WTC11 (cell line): ENCODE measurements at regions not wholly inside any gene's neighbourhood (a gene's known extent, or its start where the extent isn't known, plus 50 kb on each side); places are given as distances from the start of the nearest gene placed in this dataset.

Source experiments
- ATAC-seq: fragments of 200-7000 bp; cut with Tn5 transposase; 2 replicates; pipeline ENCODE4 v1.10.0; 2021; ENCODE audit warnings: mild to moderate bottlenecking, moderate library complexity
- CTCF ChIA-PET: fragments of 300-600 bp; sonication (Branson Sonifier 250); formaldehyde crosslinking; loops from one replicate; lab custom pipeline; 2021; ENCODE audit warnings: antibody characterized with exemption; lab: Charles Lee
- POLR2A ChIA-PET: fragments of 350-600 bp; sonication (Branson Sonifier 250); formaldehyde crosslinking; loops from one replicate; lab custom pipeline; 2021; ENCODE audit warnings: antibody characterized with exemption; lab: Charles Lee
- DNase-seq: peaks from one replicate; pipeline ENCODE4 v3.0.0; 2021; ENCODE audit warnings: low spot score
- H3K27ac Mint-ChIP-seq: 2 replicates; pipeline ENCODE4 v1.8.0; 2021; ENCODE audit warnings: mixed read lengths
- H3K27me3 Mint-ChIP-seq: 2 replicates; pipeline ENCODE4 v1.8.0; 2021; ENCODE audit warnings: low read depth, mild to moderate bottlenecking, moderate library complexity, mixed read lengths
- H3K36me3 Mint-ChIP-seq: 2 replicates; pipeline ENCODE4 v1.8.0; 2021; ENCODE audit warnings: mixed read lengths
- H3K4me1 Mint-ChIP-seq: 2 replicates; pipeline ENCODE4 v1.8.0; 2022; ENCODE audit warnings: mixed read lengths
- H3K4me3 Mint-ChIP-seq: 2 replicates; pipeline ENCODE4 v1.8.0; 2021; ENCODE audit warnings: mild to moderate bottlenecking, moderate library complexity, mixed read lengths
- H3K9me3 Mint-ChIP-seq: 2 replicates; pipeline ENCODE4 v1.8.0; 2021; ENCODE audit warnings: mixed read lengths
- ATF2 ChIP-seq: sonication (generic); formaldehyde crosslinking; IDR thresholded peaks from 2 replicates; pipeline ENCODE4 v1.8.1; 2022; ENCODE audit warnings: low read depth, missing genetic modification reagents, borderline replicate concordance
- ERG ChIP-seq: fragments of 250-450 bp; sonication (Bioruptor Pico); IDR thresholded peaks from 2 replicates; pipeline ENCODE4 v1.8.0; 2021; ENCODE audit warnings: mild to moderate bottlenecking
- FOXP4 ChIP-seq: sonication (generic); formaldehyde crosslinking; IDR thresholded peaks from 2 replicates; pipeline ENCODE4 v1.8.0; 2022; ENCODE audit warnings: mild to moderate bottlenecking, missing genetic modification reagents
- GRHL2 ChIP-seq: fragments of 250-450 bp; sonication (Bioruptor Pico); IDR thresholded peaks from 2 replicates; pipeline ENCODE4 v1.8.0; 2022; ENCODE audit warnings: mild to moderate bottlenecking, moderate library complexity; ENCODE audit not compliant: insufficient replicate concordance, severe bottlenecking
- GTF2I ChIP-seq: fragments of 250-450 bp; sonication (Bioruptor Pico); conservative IDR thresholded peaks from 2 replicates; pipeline ENCODE4 v1.4.0; 2021; ENCODE audit warnings: mild to moderate bottlenecking
- IRF2 ChIP-seq: sonication (generic); formaldehyde crosslinking; IDR thresholded peaks from 2 replicates; pipeline ENCODE4 v1.8.0; 2022; ENCODE audit warnings: low read depth, missing genetic modification reagents, borderline replicate concordance
- NFE2L1 ChIP-seq: sonication (generic); formaldehyde crosslinking; IDR thresholded peaks from 2 replicates; pipeline ENCODE4 v1.8.1; 2023; ENCODE audit warnings: missing genetic modification reagents
- NR2C2 ChIP-seq: sonication (generic); formaldehyde crosslinking; IDR thresholded peaks from 2 replicates; pipeline ENCODE4 v1.8.0; 2022; ENCODE audit warnings: mild to moderate bottlenecking, missing genetic modification reagents
- NR3C1 ChIP-seq: sonication (generic); formaldehyde crosslinking; conservative IDR thresholded peaks from 2 replicates; pipeline ENCODE4 v1.8.1; 2023; ENCODE audit warnings: low read depth, mild to moderate bottlenecking, missing genetic modification reagents
- PRRX2 ChIP-seq: fragments of 250-450 bp; sonication (Bioruptor Pico); IDR thresholded peaks from 2 replicates; pipeline ENCODE4 v1.8.0; 2021; ENCODE audit warnings: mild to moderate bottlenecking
- SMAD4 ChIP-seq: sonication (generic); formaldehyde crosslinking; IDR thresholded peaks from 2 replicates; pipeline ENCODE4 v1.8.0; 2022; ENCODE audit warnings: mild to moderate bottlenecking, missing genetic modification reagents
- ZBTB43 ChIP-seq: sonication (generic); formaldehyde crosslinking; IDR thresholded peaks from 2 replicates; pipeline ENCODE4 v1.8.1; 2023; ENCODE audit warnings: mild to moderate bottlenecking, missing genetic modification reagents
- ZNF138 ChIP-seq: sonication (generic); formaldehyde crosslinking; conservative IDR thresholded peaks from 2 replicates; pipeline ENCODE4 v1.8.1; 2022; ENCODE audit warnings: mild to moderate bottlenecking, moderate library complexity, missing genetic modification reagents
- ZNF219 ChIP-seq: sonication (generic); formaldehyde crosslinking; IDR thresholded peaks from 2 replicates; pipeline ENCODE4 v1.8.0; 2023; ENCODE audit warnings: missing genetic modification reagents, mild to moderate bottlenecking, borderline replicate concordance
- ZNF317 ChIP-seq: sonication (generic); formaldehyde crosslinking; IDR thresholded peaks from 2 replicates; pipeline ENCODE4 v1.8.1; 2023; ENCODE audit warnings: low read depth, mild to moderate bottlenecking, moderate library complexity, missing genetic modification reagents, borderline replicate concordance
- ZSCAN18 ChIP-seq: fragments of 250-450 bp; sonication (Bioruptor Pico); IDR thresholded peaks from 2 replicates; pipeline ENCODE4 v2.1.2; 2022; ENCODE audit warnings: mild to moderate bottlenecking, moderate library complexity
- TF ChIP-seq, protein P1 (sequence below): sonication (generic); formaldehyde crosslinking; IDR thresholded peaks from 2 replicates; pipeline ENCODE4 v1.8.0; 2022; ENCODE audit warnings: mild to moderate bottlenecking, missing genetic modification reagents
- TF ChIP-seq, protein P2 (sequence below): sonication (generic); formaldehyde crosslinking; IDR thresholded peaks from 2 replicates; pipeline ENCODE4 v1.8.0; 2023; ENCODE audit warnings: missing genetic modification reagents
- TF ChIP-seq, protein P3 (sequence below): sonication (generic); formaldehyde crosslinking; IDR thresholded peaks from 2 replicates; pipeline ENCODE4 v1.8.1; 2023; ENCODE audit warnings: mild to moderate bottlenecking, missing genetic modification reagents

GRCh38 chr20:57000441-57000968 is 265.9 kb downstream of the BMP7 start (continued):
- TF ChIP-seq ZBTB43 (CRISPR knock-in tag): no peak
- TF ChIP-seq, protein P1, sequence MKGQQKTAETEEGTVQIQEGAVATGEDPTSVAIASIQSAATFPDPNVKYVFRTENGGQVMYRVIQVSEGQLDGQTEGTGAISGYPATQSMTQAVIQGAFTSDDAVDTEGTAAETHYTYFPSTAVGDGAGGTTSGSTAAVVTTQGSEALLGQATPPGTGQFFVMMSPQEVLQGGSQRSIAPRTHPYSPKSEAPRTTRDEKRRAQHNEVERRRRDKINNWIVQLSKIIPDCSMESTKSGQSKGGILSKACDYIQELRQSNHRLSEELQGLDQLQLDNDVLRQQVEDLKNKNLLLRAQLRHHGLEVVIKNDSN (CRISPR knock-in tag): no peak

DNA sequence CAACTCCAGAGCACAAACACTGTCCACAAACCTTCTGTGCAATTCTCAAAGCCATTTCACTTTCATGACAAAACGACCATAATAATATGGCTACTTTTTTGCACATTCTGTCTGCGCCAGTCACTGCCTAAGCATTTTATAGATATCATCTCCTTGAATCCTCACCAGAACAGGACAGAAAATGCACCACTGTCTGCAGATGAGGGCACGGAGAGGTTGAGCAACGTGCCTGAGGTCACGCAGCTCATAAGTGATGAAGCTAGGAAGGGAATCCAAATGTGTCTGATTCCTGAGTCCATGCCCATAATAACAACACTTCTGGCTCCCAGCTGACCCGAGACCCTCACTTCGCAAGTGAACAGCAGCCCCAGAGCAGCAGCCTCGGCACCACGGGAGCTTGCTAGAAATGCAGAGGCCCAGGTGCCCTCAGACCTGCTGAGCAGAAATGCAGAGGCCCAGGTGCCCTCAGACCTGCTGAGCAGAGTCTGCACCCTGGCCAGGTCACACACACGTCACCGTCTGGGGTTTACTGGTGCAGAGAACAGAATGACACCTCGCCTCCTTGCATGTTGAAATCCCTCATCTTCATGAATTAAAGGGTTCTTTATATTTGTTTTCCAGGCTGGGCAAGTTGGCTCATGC is 265.2 kb downstream of the BMP7 start:
- CTCF ChIA-PET: no interaction called here
- Mint-ChIP-seq H3K4me3 (no peak overlapping the region), H3K27me3 (peaks cover 6% of the 10 kb centered on the region), H3K9me3 (peaks cover 21% of the 10 kb centered on the region), H3K4me1 (peaks cover 6% of the 10 kb centered on the region), H3K27ac (no peak overlapping the region), H3K36me3 (peaks cover 17% of the 10 kb centered on the region)
- TF ChIP-seq, protein P2, sequence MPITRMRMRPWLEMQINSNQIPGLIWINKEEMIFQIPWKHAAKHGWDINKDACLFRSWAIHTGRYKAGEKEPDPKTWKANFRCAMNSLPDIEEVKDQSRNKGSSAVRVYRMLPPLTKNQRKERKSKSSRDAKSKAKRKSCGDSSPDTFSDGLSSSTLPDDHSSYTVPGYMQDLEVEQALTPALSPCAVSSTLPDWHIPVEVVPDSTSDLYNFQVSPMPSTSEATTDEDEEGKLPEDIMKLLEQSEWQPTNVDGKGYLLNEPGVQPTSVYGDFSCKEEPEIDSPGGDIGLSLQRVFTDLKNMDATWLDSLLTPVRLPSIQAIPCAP (CRISPR knock-in tag): no peak
- no peak for TF ChIP-seq ZNF219
- no peak for TF ChIP-seq ZNF317 (CRISPR knock-in tag)
- TF ChIP-seq ZBTB43 (CRISPR knock-in tag): no peak
- TF ChIP-seq, protein P3, sequence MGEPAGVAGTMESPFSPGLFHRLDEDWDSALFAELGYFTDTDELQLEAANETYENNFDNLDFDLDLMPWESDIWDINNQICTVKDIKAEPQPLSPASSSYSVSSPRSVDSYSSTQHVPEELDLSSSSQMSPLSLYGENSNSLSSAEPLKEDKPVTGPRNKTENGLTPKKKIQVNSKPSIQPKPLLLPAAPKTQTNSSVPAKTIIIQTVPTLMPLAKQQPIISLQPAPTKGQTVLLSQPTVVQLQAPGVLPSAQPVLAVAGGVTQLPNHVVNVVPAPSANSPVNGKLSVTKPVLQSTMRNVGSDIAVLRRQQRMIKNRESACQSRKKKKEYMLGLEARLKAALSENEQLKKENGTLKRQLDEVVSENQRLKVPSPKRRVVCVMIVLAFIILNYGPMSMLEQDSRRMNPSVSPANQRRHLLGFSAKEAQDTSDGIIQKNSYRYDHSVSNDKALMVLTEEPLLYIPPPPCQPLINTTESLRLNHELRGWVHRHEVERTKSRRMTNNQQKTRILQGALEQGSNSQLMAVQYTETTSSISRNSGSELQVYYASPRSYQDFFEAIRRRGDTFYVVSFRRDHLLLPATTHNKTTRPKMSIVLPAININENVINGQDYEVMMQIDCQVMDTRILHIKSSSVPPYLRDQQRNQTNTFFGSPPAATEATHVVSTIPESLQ (CRISPR knock-in tag): no peak
- no peak for TF ChIP-seq NR3C1 (CRISPR knock-in tag)
- TF ChIP-seq PRRX2 (CRISPR knock-in tag): no peak
- no peak for DNase-seq
- no peak for ATAC-seq
- POLR2A ChIA-PET: no interaction called here

DNA sequence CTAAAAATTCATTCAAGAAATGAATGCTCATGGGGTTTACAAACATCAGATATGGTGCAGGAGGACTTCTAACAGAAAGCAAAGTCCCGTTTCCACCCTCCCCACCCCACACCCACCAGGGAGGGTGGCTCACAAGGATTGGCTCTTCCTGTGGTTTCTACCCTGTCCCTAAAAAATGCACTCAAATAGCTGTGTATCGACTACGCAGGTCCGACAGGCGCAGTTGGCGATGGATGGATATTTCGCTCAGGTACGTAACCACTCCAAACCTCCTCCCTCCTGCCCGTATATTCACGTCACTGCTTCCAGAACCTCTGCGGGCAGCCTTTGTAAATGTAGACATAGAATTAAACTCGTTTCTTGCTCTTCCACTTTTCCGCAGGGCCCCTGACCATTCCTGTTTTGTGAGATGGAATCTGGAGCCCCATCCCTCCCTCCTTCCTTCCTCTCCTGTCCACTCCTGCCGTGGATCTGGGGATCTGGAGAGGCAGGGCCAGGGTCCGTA is 264.3 kb downstream of the BMP7 start:
- ChIA-PET POLR2A (no interaction called here), CTCF (interaction anchor here (2.9 kb wide), 1 partner anchor 19 kb away, joined by 17 read pairs; no protein-coding TSS in a partner anchor)
- Mint-ChIP-seq H3K9me3 (peaks cover 21% of the 10 kb centered on the region), H3K4me1 (peaks cover 6% of the 10 kb centered on the region), H3K27ac (no peak overlapping the region), H3K4me3 (no peak overlapping the region), H3K36me3 (peaks cover 17% of the 10 kb centered on the region), H3K27me3 (peaks cover 6% of the 10 kb centered on the region)
- DNase-seq: no peak
- ATAC-seq: no peak
- TF ChIP-seq GRHL2 (CRISPR knock-in tag): no peak
- TF ChIP-seq NR2C2 (CRISPR knock-in tag): no peak
- no peak for TF ChIP-seq PRRX2 (CRISPR knock-in tag)
- TF ChIP-seq ERG: no peak
- no peak for TF ChIP-seq ZNF138 (CRISPR knock-in tag)
- no peak for TF ChIP-seq FOXP4
- TF ChIP-seq ATF2 (CRISPR knock-in tag): no peak
- TF ChIP-seq SMAD4 (CRISPR knock-in tag): no peak
- no peak for TF ChIP-seq IRF2 (CRISPR knock-in tag)
- no peak for TF ChIP-seq GTF2I (CRISPR knock-in tag)
- TF ChIP-seq ZSCAN18 (CRISPR knock-in tag): no peak
- no peak for TF ChIP-seq NFE2L1 (CRISPR knock-in tag)
